ENCODE measurements at regions not wholly inside any gene's neighbourhood (a gene's known extent, or its start where the extent isn't known, plus 50 kb on each side); places are given as distances from the start of the nearest gene placed in this dataset.
A peak's percentile ranks its signal among the peaks of the same experiment; 100 is the strongest.
"Not testable (repeated sequence)": the region's sequence is repeated elsewhere in the genome, so short reads cannot be mapped to it uniquely, and the experiment has no call there.

DNA sequence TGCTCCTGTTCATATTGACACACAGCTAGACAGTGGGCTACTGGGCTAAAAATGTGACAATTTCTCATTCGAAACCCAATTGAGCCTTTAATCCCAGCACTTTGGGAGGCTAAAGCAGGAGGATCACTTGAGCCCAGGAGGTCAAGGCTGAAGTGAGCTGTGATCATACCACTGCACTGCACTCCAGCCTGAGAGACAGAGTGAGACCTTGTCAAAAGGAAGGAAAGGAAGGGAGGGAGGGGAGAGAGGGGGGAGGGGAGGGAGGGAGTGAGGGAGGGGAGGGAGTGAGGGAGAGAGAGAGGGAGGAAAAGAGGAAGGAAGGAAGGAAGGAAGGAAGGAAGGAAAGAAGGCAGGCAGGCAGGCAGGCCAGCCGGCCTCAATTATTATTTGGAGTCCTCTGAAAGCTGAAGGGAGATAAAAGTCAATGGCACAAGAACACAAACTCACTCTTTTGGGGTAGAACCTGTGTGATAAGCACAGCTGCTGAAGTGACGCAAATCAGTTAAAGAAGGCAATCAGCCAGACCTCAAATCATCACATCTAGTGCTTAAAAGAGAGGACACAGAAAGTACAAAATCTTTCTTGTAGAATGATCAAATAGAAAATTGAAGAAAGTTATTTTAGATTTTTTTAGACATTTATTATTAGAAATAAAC is 98.1 kb downstream of the CCDC71L start:
- DNase-seq (ENCODE audit: low spot score), result no peak

GRCh38 chr7:106561666-106562411 is 99.1 kb downstream of the CCDC71L start:
- DNase-seq (ENCODE audit: low spot score), result no peak

- DNase-seq (ENCODE audit: low spot score), result no peak
Measured at GRCh38 chr7:106561151-106561550, 99.8 kb downstream of the CCDC71L start.

- DNase-seq (ENCODE audit: low spot score), result no peak
Measured at GRCh38 chr7:106560482-106560881, 100.5 kb downstream of the CCDC71L start.

DNA sequence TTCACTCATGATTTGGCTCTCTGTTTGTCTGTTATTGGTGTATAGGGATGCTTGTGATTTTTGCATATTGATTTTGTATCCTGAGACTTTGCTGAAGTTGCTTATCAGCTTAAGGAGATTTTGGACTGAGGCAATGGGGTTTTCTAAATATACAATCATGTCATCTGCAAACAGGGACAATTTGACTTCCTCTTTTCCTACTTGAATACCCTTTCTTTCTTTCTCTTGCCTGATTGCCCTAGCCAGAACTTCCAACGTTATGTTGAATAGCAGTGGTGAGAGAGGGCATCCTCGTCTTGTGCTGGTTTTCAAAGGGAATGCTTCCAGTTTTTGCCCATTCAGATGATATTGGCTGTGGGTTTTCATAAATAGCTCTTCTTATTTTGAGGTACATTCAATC is 104.7 kb downstream of the CCDC71L start:
- not testable (repeated sequence) for DNase-seq (ENCODE audit: low spot score)

- not testable (repeated sequence) for DNase-seq (ENCODE audit: low spot score)
Measured at GRCh38 chr7:106554623-106555022, 106.3 kb downstream of the CCDC71L start.

- no peak for DNase-seq (ENCODE audit: low spot score)
Measured at GRCh38 chr7:106553446-106553836, 107.5 kb downstream of the CCDC71L start.

GRCh38 chr7:106552645-106553445 is 108.1 kb downstream of the CCDC71L start:
- DNase-seq (ENCODE audit: low spot score), result no peak

GRCh38 chr7:106551936-106552335 is 109.0 kb downstream of the CCDC71L start:
- no peak for DNase-seq (ENCODE audit: low spot score)

GRCh38 chr7:106548491-106548890 is 112.5 kb downstream of the CCDC71L start:
- DNase-seq (ENCODE audit: low spot score), result no peak

DNA sequence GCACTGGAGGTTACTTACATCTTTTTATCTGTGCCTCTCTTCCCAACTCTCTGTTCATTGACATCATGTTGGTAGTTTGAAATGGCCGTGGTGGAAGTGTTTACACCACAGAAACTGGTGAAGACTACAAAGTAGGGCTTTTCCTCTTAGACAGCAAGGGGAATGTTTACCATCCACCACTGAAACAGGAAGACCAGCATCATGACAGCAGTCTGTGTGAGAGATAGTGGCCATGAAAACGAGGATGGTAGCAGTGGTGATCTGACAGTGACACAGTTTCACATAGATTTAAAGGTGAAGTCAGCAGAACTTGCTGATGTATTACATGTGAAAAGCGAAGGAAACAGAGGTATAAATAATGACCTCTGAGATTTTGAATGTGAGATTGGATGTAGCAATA is 115.7 kb downstream of the CCDC71L start:
- DNase-seq (ENCODE audit: low spot score), result no peak

GRCh38 chr7:106543221-106543757 is 117.7 kb downstream of the CCDC71L start:
- DNase-seq (ENCODE audit: low spot score), result no peak

DNA sequence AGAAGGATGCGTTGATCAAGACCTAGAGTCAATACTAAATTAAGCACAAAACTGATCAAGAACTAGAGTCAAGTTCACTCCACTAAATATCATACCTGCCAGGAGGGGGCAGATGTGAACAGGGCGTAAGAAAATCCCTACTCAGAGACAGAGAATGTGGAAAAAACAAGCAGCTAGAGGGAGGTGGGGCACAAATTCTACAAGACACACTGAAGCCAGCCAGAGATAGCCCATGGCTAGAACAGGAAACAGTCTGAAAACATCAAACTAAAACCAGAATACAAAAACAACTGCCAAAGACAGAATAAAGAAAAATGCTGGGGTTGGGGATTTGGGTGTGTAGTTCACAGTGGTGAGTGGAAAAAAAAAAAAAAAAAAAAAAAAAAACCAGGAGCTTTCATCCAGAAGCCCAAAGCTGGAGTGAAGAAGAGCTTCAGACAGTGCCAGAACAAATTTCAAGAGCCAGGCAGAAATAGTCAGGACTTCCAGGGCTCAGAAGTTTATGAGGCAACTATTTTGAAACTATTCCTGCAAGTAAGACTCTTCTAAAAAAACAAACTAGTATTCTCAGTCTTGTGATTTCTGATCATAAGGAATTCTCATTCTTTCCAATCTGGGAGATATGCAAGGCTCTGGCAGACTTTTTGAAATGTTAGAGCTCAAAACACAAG is 118.3 kb downstream of the CCDC71L start:
- peak; percentile 84 for DNase-seq (ENCODE audit: low spot score)

GRCh38 chr7:106538638-106539037 is 122.3 kb downstream of the CCDC71L start:
- no peak for DNase-seq (ENCODE audit: low spot score)

- DNase-seq (ENCODE audit: low spot score), result no peak
Measured at GRCh38 chr7:106537119-106537518, 123.8 kb downstream of the CCDC71L start.

DNA sequence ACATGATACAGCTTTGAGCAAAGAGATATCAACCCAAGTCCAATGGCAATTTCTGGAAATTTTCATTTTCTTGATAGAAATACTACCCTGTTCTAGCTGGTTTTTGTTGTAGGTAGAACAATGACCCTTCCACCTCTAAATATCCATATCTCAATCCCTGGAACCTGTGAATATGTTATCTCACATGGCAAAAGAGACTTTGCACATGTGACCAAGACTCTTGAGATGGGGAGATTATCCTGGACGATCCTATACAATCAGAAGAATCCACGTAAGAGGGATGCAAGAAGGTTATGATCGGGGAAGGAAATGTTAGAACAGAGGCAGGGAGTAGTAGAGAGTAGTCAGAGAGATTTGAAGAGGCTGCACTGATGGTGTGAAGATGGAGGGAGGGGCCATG is 124.9 kb downstream of the CCDC71L start:
- DNase-seq (ENCODE audit: low spot score), result no peak

DNA sequence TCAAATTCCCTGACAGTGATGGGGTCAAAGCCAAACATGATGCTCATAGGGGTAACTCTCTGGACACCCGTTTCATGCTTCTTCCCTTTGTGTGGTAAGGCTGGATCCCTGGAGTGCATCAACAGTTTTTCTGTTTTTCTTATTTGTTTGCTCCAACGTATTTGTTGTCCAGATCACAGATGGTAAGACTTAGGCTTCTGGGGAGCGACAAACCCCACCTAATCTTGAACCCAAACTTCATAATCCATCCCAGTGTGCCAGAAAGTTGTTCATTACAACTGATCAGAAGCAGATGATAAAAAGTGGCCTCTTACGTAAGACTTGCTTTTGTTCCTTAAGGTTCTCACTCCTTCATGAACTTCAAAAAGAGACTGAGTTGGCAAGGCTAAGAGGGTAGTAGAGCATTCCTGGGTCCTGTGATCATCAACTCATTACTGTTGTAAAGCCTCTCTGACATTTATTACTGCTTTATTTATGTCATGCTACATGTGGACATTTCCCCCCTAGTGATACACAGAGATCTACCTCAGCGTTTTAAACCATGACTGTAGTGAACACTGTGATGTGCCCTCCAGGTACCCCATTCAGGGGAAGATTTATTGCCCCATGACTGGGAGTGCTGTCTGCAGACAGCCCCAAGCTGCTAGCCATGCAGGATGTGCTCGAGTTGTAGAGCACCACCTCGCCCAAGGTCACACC is 125.6 kb downstream of the CCDC71L start:
- peak; percentile 72 for DNase-seq (ENCODE audit: low spot score)

DNA sequence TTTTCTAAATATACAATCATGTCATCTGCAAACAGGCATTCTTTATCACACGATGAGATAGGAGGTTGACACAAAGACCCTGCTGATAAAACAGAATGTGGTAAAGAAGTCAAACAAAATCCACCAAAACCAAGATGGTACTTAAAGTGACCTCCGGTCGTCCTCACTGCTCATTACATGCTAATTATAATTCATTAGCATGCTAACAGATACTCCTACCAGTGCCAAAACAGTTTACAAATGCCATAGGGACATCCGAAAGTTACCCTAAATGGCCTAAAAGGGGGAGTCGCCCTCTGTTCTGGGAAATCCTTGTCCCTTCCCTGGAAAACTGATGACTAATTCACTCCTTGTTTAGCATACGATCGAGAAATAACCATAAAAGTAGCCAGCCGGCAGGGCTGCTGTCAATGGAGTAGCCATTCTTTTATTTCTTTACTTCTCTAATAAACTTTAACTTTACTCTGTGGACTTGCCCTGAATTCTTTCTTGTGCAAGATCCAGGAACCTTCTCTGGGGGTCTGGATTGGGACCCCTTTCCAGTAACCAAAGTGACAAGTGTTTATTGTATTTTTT is 126.6 kb downstream of the CCDC71L start:
- no peak for DNase-seq (ENCODE audit: low spot score)

DNA sequence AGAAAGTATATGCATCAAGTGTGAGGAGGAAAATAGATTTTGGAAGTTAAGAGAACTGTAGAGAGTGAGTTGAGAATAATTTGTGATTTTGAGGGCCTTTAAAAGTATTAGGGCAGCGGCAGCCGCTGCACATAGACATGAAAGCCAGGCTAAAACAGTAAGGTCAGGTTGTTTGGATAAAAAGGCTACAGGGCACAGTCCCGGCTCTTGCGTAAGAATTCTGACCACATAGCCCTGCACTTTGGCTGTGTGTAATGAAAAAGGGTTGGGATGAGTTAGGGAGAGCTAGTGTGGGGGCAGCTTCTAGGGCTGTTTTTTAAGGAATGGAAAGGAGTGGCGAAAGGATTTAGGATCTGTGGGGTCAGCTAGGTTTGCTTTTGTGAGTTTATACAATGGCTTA is 130.8 kb downstream of the CCDC71L start:
- DNase-seq (ENCODE audit: low spot score), result not testable (repeated sequence)

DNA sequence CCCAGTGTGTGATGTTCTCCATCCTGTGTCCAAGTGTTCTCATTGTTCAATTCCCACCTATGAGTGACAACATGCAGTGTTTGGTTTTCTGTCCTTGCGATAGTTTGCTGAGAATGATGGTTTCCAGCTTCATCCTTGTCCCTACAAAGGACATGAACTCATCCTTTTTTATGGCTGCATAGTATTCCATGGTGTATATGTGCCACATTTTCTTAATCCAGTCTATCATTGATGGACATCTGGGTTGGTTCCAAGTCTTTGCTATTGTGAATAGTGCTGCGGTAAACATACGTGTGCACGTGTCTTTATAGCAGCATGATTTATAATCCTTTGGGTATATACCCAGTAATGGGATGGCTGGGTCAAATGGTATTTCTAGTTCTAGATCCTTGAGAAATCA is 134.3 kb downstream of the CCDC71L start:
- DNase-seq (ENCODE audit: low spot score), result not testable (repeated sequence)

DNA sequence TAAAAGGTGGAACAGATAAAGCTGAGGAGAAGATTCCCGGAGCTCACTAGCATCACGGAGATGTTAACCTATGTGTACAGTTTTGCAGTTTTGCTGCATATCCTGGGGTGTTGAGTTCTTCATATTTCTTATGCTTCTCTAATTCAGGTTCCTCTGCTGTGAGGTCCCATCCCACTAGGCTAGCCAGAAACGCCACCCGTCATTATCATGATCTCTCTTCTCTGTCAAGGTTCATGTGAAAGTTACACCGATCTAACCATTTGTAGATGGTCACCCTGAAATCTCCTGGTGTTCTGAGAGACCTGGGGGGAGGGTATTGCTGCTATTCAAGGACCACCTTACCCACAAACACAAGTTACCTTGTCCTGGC is 136.3 kb downstream of the CCDC71L start:
- DNase-seq (ENCODE audit: low spot score), result no peak

All from AG08395 (cell line).